Vagina (tissue), 2 donors: ENCODE measurements at regions not wholly inside any gene's neighbourhood (a gene's known extent, or its start where the extent isn't known, plus 50 kb on each side); places are given as distances from the start of the nearest gene placed in this dataset.

Experiments
- DNase-seq, 2 donors: peaks; one replicate each; pipeline ENCODE4 v3.0.0-alpha.2; 2017; ENCODE audit errors: extremely low spot score in 2 of 2
- H3K27ac ChIP-seq: fragments of 200-600 bp; sonication (generic); one replicate; pipeline ENCODE4 v1.5.1; 2019
- H3K27me3 ChIP-seq: fragments of 200-600 bp; sonication (generic); one replicate; pipeline ENCODE4 v1.5.1; 2019
- H3K36me3 ChIP-seq, 2 donors: fragments of 200-600 bp; sonication (generic); one replicate each; pipeline ENCODE4 v1.5.1; 2017 to 2019
- H3K4me1 ChIP-seq: fragments of 200-600 bp; sonication (generic); one replicate; pipeline ENCODE4 v1.5.1; 2019
- H3K4me3 ChIP-seq, 2 donors: fragments of 200-600 bp; sonication (generic); 1 replicate in 1 of 2; 2 replicates in 1 of 2; pipeline ENCODE4 v1.5.1; 2016 to 2019
- H3K9me3 ChIP-seq: fragments of 200-600 bp; sonication (generic); one replicate; pipeline ENCODE4 v1.5.1; 2019
- CTCF ChIP-seq, 3 experiments: fragments of 450-650 bp in 2 of 3; fragments of 200-600 bp in 1 of 3; sonication (generic) in 1 of 3; IDR thresholded peaks; one replicate each; pipeline ENCODE4 v1.5.1; 2017 to 2019; ENCODE audit warnings: antibody characterized with exemption in 3 of 3, mild to moderate bottlenecking in 2 of 3, moderate library complexity in 2 of 3
- POLR2A ChIP-seq, 2 donors: fragments of 450-650 bp; IDR thresholded peaks; one replicate each; pipeline ENCODE4 v1.6.1; 2017; ENCODE audit warnings: antibody characterized with exemption in 2 of 2, mild to moderate bottlenecking in 2 of 2, moderate library complexity in 2 of 2
- POLR2AphosphoS5 ChIP-seq, 2 donors: sonication (generic); formaldehyde crosslinking; IDR thresholded peaks; one replicate each; pipeline ENCODE4 v1.9.0; 2017; ENCODE audit warnings: antibody characterized with exemption in 2 of 2, mild to moderate bottlenecking in 2 of 2, low read depth in 1 of 2; ENCODE audit not compliant: insufficient read depth in 1 of 2
- intact Hi-C: fragments of 100-400 bp; cut with DNase I; formaldehyde crosslinking; loops from one replicate; pipeline ENCODE4 v1.15.1; 2023

GRCh38 chr1:222334026-222334680 is 213.8 kb downstream of the HHIPL2 start:
- H3K27me3 ChIP-seq: no peaks in the 10 kb centered on the region
- DNase-seq: no peak
- H3K9me3 ChIP-seq: no peaks in the 10 kb centered on the region
- H3K4me1 ChIP-seq: no peaks in the 10 kb centered on the region
- intact Hi-C loops: loop anchor here (5.0 kb wide), 1 partner anchor 792 kb away; no protein-coding TSS in a partner anchor
- no peak for TF ChIP-seq CTCF (IDR thresholded peaks at IDR 0.05)
- TF ChIP-seq POLR2A (IDR thresholded peaks at IDR 0.05): no peak
- TF ChIP-seq POLR2AphosphoS5 (IDR thresholded peaks at IDR 0.05; ENCODE audit: insufficient read depth in 1 of 2, low read depth in 1 of 2): no peak
- no peak overlapping the region for H3K27ac ChIP-seq
- no peak overlapping the region for H3K4me3 ChIP-seq
- no peaks in the 10 kb centered on the region for H3K36me3 ChIP-seq

GRCh38 chr1:222331765-222332164 is 216.1 kb downstream of the HHIPL2 start:
- intact Hi-C loops: loop anchor here (5.0 kb wide), 1 partner anchor 789 kb away; no protein-coding TSS in a partner anchor
- TF ChIP-seq POLR2A (IDR thresholded peaks at IDR 0.05): no peak
- no peak for TF ChIP-seq POLR2AphosphoS5 (IDR thresholded peaks at IDR 0.05; ENCODE audit: insufficient read depth in 1 of 2, low read depth in 1 of 2)
- no peak for TF ChIP-seq CTCF (IDR thresholded peaks at IDR 0.05)
- Histone ChIP-seq H3K9me3 (no peaks in the 10 kb centered on the region), H3K4me1 (no peaks in the 10 kb centered on the region), H3K36me3 (no peaks in the 10 kb centered on the region), H3K4me3 (no peak overlapping the region), H3K27me3 (no peaks in the 10 kb centered on the region), H3K27ac (no peak overlapping the region)
- DNase-seq: no peak

DNA sequence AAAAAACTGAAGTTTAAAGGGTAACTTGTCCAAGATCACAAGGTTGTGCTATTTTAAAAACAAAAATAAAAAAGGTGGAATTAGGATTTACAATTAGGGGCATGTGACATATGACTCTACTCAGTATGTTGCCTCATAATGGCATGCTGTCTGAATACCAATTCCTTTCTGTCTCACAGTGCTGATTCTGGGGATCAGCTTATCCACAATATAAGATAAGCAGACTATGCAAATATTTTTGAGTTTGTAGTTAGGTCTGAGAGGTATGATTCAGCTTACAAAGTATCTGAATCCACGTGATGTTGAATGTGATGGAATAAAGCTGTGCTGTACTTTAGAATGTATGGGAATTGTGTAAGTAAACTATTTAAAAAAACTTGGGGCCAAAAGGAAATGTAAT is 216.6 kb downstream of the HHIPL2 start:
- Histone ChIP-seq H3K4me1 (no peaks in the 10 kb centered on the region), H3K9me3 (no peaks in the 10 kb centered on the region), H3K4me3 (no peak overlapping the region), H3K27ac (no peak overlapping the region), H3K36me3 (no peaks in the 10 kb centered on the region), H3K27me3 (no peaks in the 10 kb centered on the region)
- DNase-seq: no peak
- TF ChIP-seq POLR2A (IDR thresholded peaks at IDR 0.05) (no peak), CTCF (IDR thresholded peaks at IDR 0.05) (no peak), POLR2AphosphoS5 (IDR thresholded peaks at IDR 0.05; ENCODE audit: insufficient read depth in 1 of 2, low read depth in 1 of 2) (no peak)
- intact Hi-C loops: loop anchor here (5.0 kb wide), 1 partner anchor 789 kb away; no protein-coding TSS in a partner anchor

GRCh38 chr1:222329493-222330045 is 218.3 kb downstream of the HHIPL2 start:
- H3K27ac ChIP-seq: no peak overlapping the region
- TF ChIP-seq CTCF (IDR thresholded peaks at IDR 0.05) (no peak), POLR2AphosphoS5 (IDR thresholded peaks at IDR 0.05; ENCODE audit: insufficient read depth in 1 of 2, low read depth in 1 of 2) (no peak), POLR2A (IDR thresholded peaks at IDR 0.05) (no peak)
- DNase-seq: no peak
- H3K36me3 ChIP-seq: no peaks in the 10 kb centered on the region
- no peaks in the 10 kb centered on the region for H3K4me1 ChIP-seq
- H3K27me3 ChIP-seq: no peaks in the 10 kb centered on the region
- intact Hi-C loops: loop anchor here (5.0 kb wide), 1 partner anchor 787 kb away; no protein-coding TSS in a partner anchor
- H3K9me3 ChIP-seq: no peaks in the 10 kb centered on the region
- H3K4me3 ChIP-seq: no peak overlapping the region

GRCh38 chr1:222326710-222327036 is 221.2 kb downstream of the HHIPL2 start:
- DNase-seq: no peak
- Histone ChIP-seq H3K36me3 (no peaks in the 10 kb centered on the region), H3K27me3 (no peaks in the 10 kb centered on the region), H3K4me3 (no peak overlapping the region), H3K9me3 (no peaks in the 10 kb centered on the region), H3K4me1 (no peaks in the 10 kb centered on the region), H3K27ac (no peak overlapping the region)
- intact Hi-C loops: no loop called here
- TF ChIP-seq POLR2A (IDR thresholded peaks at IDR 0.05) (no peak), CTCF (IDR thresholded peaks at IDR 0.05) (no peak), POLR2AphosphoS5 (IDR thresholded peaks at IDR 0.05; ENCODE audit: insufficient read depth in 1 of 2, low read depth in 1 of 2) (no peak)
